ENCODE measurements at regions not wholly inside any gene's neighbourhood (a gene's known extent, or its start where the extent isn't known, plus 50 kb on each side); places are given as distances from the start of the nearest gene placed in this dataset.

DNA sequence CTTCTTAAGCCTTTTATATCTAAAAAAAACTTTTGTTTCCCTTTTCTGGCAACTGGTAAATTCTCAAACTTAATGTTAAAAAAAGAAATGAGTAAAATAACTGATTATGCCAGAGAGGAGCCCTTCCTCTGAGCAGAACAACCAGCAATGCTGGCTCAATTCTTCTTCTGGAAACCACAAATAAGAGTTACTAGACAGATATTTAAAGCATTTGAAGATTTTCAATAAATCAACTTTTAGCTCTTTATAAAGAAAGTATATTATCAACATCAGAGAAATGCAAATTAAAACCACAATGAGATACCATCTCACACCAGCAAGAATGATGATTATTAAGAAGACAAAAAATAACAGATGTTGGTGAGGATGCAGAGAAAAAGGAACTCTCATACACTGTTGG lies 61.1 kb upstream of the TCF21 start:
- no peak for DNase-seq (ENCODE audit: low spot score)
- in situ Hi-C loops (cut with MboI; ENCODE audit: low sequenced_read_pairs, unreplicated experiment) = no loop called here
- TF ChIP-seq CTCF (IDR thresholded peaks at IDR 0.05; ENCODE audit: borderline replicate concordance, control extremely low read depth, extremely low read depth, insufficient read depth, missing control alignments) = no peak

GRCh38 chr6:133833949-133834359 lies 55.0 kb upstream of the TCF21 start:
- in situ Hi-C loops (cut with MboI; ENCODE audit: low sequenced_read_pairs, unreplicated experiment) = no loop called here
- no peak for TF ChIP-seq CTCF (IDR thresholded peaks at IDR 0.05; ENCODE audit: borderline replicate concordance, control extremely low read depth, extremely low read depth, insufficient read depth, missing control alignments)
- no peak for DNase-seq (ENCODE audit: low spot score)

GRCh38 chr6:133834472-133835170 lies 54.3 kb upstream of the TCF21 start:
- in situ Hi-C loops (cut with MboI; ENCODE audit: low sequenced_read_pairs, unreplicated experiment) = no loop called here
- DNase-seq (ENCODE audit: low spot score) = no peak
- no peak for TF ChIP-seq CTCF (IDR thresholded peaks at IDR 0.05; ENCODE audit: borderline replicate concordance, control extremely low read depth, extremely low read depth, insufficient read depth, missing control alignments)

DNA sequence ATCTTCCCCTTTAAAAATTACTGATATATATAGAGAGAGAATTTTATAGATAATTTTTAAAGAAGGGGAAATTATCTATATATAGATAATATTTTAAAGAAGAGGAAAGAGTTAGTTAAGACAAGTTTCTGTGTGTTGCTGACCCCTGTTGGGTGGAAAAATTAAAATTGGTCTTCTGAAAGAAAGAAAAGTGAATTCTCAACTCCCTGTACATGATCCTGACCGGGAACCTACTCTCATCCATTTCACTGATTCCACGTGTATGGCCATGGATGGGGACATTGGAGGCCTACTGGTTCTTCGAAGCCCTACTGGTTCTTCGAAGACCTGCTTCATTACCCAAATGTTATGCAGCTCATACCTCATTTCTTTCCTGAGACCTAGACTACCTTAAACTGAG lies 53.0 kb upstream of the TCF21 start:
- TF ChIP-seq CTCF (IDR thresholded peaks at IDR 0.05; ENCODE audit: borderline replicate concordance, control extremely low read depth, extremely low read depth, insufficient read depth, missing control alignments) = no peak
- DNase-seq (ENCODE audit: low spot score) = no peak
- in situ Hi-C loops (cut with MboI; ENCODE audit: low sequenced_read_pairs, unreplicated experiment) = no loop called here

DNA sequence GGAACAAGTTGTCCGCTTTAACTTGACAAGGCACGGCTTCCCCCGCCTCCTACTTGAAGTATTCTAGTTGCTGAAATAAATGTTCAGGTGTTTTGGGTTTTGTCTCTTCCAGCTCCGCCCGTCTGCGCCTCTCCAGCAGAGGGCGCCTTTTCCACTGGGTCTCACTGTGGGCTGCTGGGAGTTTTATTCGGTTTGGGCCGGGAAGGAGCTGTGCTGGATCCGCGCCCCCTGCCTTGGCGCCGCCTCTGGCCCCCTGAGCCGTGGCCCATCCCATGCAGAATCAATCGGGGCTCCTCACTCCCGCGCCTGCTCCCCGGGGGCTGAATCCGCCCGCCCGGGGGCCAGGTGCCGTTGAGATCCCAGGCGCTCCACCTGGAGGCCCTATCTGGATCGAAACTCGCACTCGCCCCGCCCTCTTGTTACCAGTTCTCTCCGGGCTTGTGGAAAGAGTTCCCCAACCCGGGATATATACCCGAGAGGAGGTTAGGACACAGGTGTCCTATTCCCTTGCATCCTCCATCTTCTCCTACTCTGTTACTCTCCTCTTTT lies 51.0 kb upstream of the TCF21 start:
- TF ChIP-seq CTCF (IDR thresholded peaks at IDR 0.05; ENCODE audit: borderline replicate concordance, control extremely low read depth, extremely low read depth, insufficient read depth, missing control alignments) = peak; percentile 81
- peak; percentile 71 for DNase-seq (ENCODE audit: low spot score)
- in situ Hi-C loops (cut with MboI; ENCODE audit: low sequenced_read_pairs, unreplicated experiment) = no loop called here
